HUES48 (cell line): ENCODE measurements at regions not wholly inside any gene's neighbourhood (a gene's known extent, or its start where the extent isn't known, plus 50 kb on each side); places are given as distances from the start of the nearest gene placed in this dataset.

Experiments
- H3K27ac ChIP-seq: one replicate; pipeline ENCODE4 v1.7.0; 2013; ENCODE audit warnings: low read depth, low read length, inconsistent platforms
- H3K27me3 ChIP-seq: 2 replicates; pipeline ENCODE4 v1.6.1; 2013; ENCODE audit warnings: mild to moderate bottlenecking, low read length; ENCODE audit not compliant: control insufficient read depth, insufficient read depth
- H3K36me3 ChIP-seq: 2 replicates; pipeline ENCODE4 v1.6.1; 2013; ENCODE audit warnings: low read length; ENCODE audit not compliant: control insufficient read depth, insufficient read depth
- H3K4me1 ChIP-seq: 2 replicates; pipeline ENCODE4 v1.6.1; 2013; ENCODE audit warnings: mild to moderate bottlenecking, low read length; ENCODE audit not compliant: control insufficient read depth, insufficient read depth
- H3K4me3 ChIP-seq: 2 replicates; pipeline ENCODE4 v1.5.1; 2013; ENCODE audit warnings: mild to moderate bottlenecking, low read depth, low read length
- H3K9ac ChIP-seq: 2 replicates; pipeline ENCODE4 v1.6.1; 2013; ENCODE audit warnings: mild to moderate bottlenecking, low read depth, low read length, moderate library complexity
- H3K9me3 ChIP-seq: 2 replicates; pipeline ENCODE4 v1.6.1; 2013; ENCODE audit warnings: low read length; ENCODE audit not compliant: control insufficient read depth, insufficient read depth

DNA sequence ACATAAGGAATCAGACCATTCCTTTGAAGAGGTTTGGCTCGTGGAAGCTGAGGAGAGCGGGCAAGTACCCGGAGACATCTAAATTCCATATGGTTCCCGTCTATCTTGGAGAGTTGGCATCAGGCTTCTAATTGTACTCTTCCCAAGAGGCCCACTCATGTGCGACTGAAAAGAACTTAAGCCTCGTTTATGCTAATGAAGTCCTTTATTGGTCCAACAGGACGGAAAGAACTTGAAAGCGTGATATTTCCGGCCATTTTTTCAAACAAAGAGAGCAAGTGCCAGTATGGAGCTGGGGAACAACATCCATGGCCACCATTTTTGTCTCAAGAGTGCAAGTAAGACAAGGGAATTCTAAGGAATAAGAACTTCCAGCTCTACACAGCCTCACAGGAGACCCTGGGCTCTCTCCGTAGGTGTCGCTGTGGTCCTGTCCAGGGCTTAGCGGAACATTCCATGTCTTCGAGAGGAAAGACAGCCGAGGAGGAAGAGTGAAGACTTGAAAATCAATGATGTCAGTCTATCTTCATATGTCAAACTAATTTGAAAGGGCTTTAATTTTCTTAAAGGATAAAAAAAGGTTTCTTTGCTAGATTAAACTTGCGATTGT, 566.0 kb upstream of the PSMD7 start:
- Histone ChIP-seq H3K27ac (no peak overlapping the region), H3K36me3 (no peaks in the 10 kb centered on the region), H3K9ac (no peak overlapping the region), H3K27me3 (no peaks in the 10 kb centered on the region), H3K4me1 (no peaks in the 10 kb centered on the region), H3K4me3 (no peak overlapping the region), H3K9me3 (peaks cover 14% of the 10 kb centered on the region)

DNA sequence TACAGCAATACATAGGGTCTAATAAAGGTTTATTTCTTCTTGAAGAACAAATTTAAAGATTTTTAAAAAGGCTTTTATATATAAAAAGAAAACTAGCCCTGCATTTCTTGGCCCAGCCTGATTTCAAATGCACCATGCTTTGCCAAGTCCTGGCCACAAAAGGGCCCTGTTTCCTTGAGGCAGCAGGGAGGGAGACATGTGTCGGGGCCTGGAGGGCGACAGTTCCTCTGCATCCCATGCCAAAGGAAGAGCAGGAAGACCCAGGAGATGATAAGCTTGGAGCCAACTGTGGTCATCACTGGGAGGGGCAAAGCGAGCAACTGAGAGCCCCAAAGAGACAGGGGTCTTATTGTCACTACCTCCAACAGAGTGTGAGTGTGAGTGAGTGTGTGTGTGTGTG, 571.5 kb upstream of the PSMD7 start:
- Histone ChIP-seq H3K27ac (no peak overlapping the region), H3K27me3 (no peaks in the 10 kb centered on the region), H3K4me3 (no peak overlapping the region), H3K9ac (no peak overlapping the region), H3K9me3 (no peaks in the 10 kb centered on the region), H3K4me1 (no peaks in the 10 kb centered on the region), H3K36me3 (no peaks in the 10 kb centered on the region)

DNA sequence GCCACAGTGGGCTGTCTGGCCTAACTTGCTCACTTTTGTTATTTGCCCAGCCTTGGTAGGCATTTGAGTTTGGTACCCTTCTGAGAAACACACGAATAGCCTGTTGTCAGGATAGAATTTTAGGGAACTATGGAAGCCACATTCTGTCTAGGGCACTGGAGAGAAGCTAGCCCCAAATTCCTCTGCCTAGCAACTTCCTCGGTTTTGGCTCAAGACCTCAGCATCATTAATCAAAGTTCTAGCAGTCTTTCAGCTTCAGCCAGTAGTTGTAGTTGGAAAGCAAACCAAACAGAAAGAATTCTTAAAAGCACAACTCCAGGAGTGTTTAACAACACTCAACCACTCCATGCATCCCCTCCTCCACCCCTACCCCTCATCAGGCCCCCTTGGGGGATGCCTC, 572.1 kb upstream of the PSMD7 start:
- Histone ChIP-seq H3K9me3 (no peaks in the 10 kb centered on the region), H3K4me3 (no peak overlapping the region), H3K27me3 (no peaks in the 10 kb centered on the region), H3K36me3 (no peaks in the 10 kb centered on the region), H3K9ac (no peak overlapping the region), H3K27ac (no peak overlapping the region), H3K4me1 (no peaks in the 10 kb centered on the region)

DNA sequence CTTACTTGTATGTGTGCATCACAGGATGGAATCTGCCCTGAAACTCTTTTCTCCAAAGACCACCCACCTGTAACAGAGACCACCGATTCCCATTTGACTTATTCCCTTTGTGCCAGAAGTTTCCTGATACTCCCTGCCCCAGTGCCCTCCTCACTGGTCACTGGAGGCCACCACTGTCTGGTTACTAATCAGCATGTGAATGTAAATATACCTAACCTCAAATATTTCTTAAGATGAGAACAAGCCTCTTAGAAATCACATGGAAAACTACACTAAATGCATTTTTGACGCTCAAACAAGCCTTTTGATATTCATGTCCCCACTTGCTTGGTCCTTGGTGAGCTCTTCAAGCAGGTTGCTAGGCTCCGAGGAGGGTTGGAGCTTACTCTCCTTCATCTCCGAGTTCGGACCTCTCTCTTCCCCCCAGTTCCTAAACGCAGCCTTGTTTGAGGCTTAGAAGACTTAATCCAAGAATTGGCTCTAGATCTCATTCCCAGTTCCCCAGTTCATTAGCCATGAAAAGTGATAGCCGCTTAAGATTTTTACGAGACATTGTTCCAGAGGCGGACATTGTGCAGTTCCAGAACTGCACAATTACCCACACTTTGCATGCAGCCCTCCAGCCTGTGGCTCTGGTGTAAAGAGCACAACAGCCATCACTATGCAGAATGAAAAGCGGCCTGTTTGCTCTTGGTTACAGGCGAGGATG, 579.2 kb upstream of the PSMD7 start:
- Histone ChIP-seq H3K36me3 (no peaks in the 10 kb centered on the region), H3K27me3 (no peaks in the 10 kb centered on the region), H3K9ac (no peak overlapping the region), H3K4me3 (no peak overlapping the region), H3K9me3 (no peaks in the 10 kb centered on the region), H3K27ac (no peak overlapping the region), H3K4me1 (no peaks in the 10 kb centered on the region)

DNA sequence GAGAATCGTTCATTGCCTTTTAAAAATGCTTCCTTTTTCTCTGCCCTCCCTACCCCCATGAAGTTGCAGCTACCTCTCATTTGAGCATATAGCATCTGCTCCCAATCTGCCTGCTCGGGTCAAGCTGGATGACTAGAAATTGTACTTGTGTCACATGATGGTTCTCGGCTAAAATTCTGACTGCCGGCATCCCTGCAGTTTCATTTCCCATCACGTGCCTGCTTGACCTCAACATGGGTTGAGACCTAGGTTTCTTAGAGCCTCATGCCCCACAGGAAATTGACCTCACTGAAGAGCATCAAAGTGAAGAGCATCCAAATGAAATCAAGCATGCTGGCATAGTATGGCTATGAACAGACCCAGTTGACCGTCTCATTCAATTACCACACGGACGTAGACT, 581.6 kb upstream of the PSMD7 start:
- Histone ChIP-seq H3K27ac (no peak overlapping the region), H3K9me3 (no peaks in the 10 kb centered on the region)

DNA sequence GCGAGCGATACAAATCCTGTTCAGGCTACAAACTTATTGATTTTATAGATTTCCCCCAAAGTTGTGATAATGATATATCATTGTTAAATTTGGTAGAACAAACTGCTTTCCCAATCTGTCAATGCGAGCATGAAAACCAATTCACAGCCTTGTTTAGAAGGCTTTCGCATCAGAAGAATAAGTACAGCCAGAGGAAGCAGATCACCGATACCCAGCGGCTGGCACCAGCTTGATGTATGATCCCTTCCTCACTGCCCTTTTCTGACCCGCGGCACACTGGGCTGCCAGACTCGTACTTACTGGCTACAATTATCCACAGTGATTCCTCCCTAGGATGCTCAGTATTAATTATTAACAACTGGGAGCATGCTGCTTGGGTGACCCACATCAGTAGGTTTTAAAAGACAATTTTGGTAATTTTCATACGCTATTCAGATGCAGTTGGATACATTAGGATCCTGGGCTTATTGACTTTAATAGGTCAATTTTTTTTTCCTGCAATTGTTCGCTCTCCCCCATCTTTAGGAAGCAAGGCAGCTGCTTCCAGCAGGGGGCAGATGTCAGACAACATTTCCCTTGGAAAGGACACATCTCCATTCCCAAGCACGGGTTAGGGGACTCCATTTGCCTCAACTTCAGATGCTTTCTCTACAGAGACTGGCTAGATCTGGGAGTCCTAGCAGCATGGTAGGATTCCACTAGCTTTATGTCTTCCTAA, 582.7 kb upstream of the PSMD7 start:
- H3K36me3 ChIP-seq = no peaks in the 10 kb centered on the region
- H3K27ac ChIP-seq = no peak overlapping the region
- no peaks in the 10 kb centered on the region for H3K9me3 ChIP-seq
- 0 out of 2 replicates have a peak, but pooled peaks cover 2% of the 10 kb centered on the region for H3K4me1 ChIP-seq
- no peak overlapping the region for H3K4me3 ChIP-seq
- H3K9ac ChIP-seq = no peak overlapping the region
- no peaks in the 10 kb centered on the region for H3K27me3 ChIP-seq

More for the DNA sequence above, 581.6 kb upstream of the PSMD7 start:
- no peaks in the 10 kb centered on the region for H3K36me3 ChIP-seq
- H3K4me1 ChIP-seq = 0 out of 2 replicates have a peak, but pooled peaks cover 2% of the 10 kb centered on the region
- no peak overlapping the region for H3K9ac ChIP-seq
- no peak overlapping the region for H3K4me3 ChIP-seq
- no peaks in the 10 kb centered on the region for H3K27me3 ChIP-seq

DNA sequence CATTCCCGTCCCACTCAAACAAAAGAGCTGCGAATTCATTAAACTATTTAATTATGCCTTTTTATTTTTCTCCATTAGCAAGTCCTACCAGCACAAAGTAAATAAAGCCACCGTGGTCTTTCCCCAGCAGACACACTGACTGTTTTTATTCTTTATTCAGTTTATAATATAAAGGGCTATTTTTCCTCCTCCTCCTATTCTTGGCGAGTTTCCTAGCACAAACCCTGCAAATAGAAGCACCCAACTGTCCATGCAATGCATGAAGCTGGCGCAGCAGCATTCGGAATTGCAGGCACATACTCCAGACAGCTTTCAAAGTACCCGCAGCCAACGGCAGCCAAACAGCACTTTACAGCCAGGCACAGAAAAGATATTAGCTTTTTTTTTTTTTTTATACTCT, 583.4 kb upstream of the PSMD7 start:
- Histone ChIP-seq H3K36me3 (no peaks in the 10 kb centered on the region), H3K27me3 (no peaks in the 10 kb centered on the region), H3K9ac (no peak overlapping the region), H3K27ac (no peak overlapping the region), H3K4me3 (no peak overlapping the region), H3K4me1 (0 out of 2 replicates have a peak, but pooled peaks cover 2% of the 10 kb centered on the region), H3K9me3 (no peaks in the 10 kb centered on the region)

DNA sequence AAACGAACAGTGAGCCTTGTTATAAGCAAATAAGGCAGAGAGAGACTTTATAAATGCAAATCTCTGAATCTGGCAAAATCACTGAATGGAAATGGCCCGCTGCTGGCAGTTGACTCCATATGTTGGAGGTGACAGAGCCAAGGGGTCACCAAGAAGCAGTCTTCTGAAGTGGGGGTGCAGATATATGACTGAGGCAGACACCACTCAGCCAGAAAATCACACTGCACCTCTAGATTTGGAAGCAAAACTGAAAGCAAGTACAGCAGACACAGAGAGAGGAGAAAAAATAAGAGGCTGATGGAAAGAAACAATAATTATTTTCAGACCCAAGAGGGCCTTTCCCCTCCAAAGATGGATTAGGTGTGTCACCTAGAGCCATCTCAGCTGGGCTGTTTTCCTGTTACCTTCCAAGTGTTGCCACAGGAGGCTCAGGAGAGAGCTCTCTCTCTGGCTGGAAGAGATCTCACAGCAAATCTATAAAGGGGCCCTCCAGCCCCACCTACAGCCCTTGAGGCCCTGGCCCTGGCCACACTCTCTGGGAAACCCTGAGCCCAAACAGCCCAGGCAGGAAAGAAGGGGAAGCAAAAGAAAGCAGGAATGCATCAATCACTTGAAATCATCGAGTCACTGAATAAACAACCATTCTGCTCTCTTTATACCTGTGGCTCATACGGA, 585.1 kb upstream of the PSMD7 start:
- Histone ChIP-seq H3K4me1 (0 out of 2 replicates have a peak, but pooled peaks cover 2% of the 10 kb centered on the region), H3K27me3 (no peaks in the 10 kb centered on the region), H3K9ac (no peak overlapping the region), H3K4me3 (no peak overlapping the region), H3K36me3 (no peaks in the 10 kb centered on the region), H3K27ac (no peak overlapping the region), H3K9me3 (no peaks in the 10 kb centered on the region)

DNA sequence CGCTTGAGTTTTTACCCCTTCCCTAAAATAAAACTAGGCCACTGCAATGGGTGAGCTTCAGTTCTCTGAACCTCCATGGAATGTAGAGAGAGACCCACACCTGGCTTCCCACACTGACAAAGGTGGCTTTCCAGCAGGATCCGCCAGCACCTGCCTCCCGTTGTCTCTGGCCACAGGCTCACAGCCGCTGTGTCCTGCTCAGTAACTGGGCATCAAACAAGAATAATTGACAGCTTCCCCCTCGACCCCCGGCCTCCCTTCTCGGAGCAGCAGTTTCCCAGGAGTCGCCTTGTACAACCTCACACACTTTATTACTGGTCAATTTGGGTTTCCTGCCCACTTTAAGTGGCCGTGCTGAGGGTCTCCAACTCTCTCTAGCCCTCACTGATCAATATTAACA, 586.1 kb upstream of the PSMD7 start:
- Histone ChIP-seq H3K9me3 (no peaks in the 10 kb centered on the region), H3K9ac (no peak overlapping the region), H3K4me1 (0 out of 2 replicates have a peak, but pooled peaks cover 2% of the 10 kb centered on the region), H3K27me3 (no peaks in the 10 kb centered on the region), H3K4me3 (no peak overlapping the region), H3K36me3 (no peaks in the 10 kb centered on the region), H3K27ac (no peak overlapping the region)

DNA sequence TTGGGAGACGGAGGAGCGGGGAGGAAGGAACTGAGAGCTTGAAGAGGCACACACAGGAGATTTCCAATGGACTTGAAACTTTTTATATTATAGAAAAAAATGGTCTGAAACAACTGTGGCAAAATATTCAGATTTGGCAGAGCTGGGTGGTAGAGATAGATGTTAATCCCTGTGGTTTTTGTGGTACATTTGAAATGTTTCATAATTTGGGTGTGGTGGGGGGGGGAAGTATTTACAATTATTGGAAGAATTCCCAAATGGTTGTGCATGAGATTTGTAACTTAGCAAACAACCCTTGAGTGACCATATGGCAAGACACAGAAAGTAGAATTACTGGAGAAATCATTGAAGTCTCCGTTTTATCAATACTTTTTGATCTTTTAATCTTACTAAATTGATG, 588.8 kb upstream of the PSMD7 start:
- H3K27ac ChIP-seq = no peak overlapping the region
- H3K4me1 ChIP-seq = 0 out of 2 replicates have a peak, but pooled peaks cover 2% of the 10 kb centered on the region
- no peaks in the 10 kb centered on the region for H3K27me3 ChIP-seq
- no peaks in the 10 kb centered on the region for H3K9me3 ChIP-seq
- no peak overlapping the region for H3K4me3 ChIP-seq
- no peaks in the 10 kb centered on the region for H3K36me3 ChIP-seq
- H3K9ac ChIP-seq = no peak overlapping the region
